B cell (primary cell): ENCODE measurements at regions not wholly inside any gene's neighbourhood (a gene's known extent, or its start where the extent isn't known, plus 50 kb on each side); places are given as distances from the start of the nearest gene placed in this dataset.

ENCODE experiments used
- ATAC-seq: fragments of 200-7000 bp; cut with Tn5 transposase; one replicate; pipeline ENCODE4 v1.10.0; 2021; ENCODE audit warnings: low read depth, mild to moderate bottlenecking, moderate number of reproducible peaks, moderate library complexity
- CTCF ChIA-PET: fragments of 350-600 bp; sonication (Branson Sonifier 250); formaldehyde crosslinking; loops from one replicate; lab custom pipeline; 2021; ENCODE audit warnings: antibody characterized with exemption, inconsistent platforms; lab: Charles Lee
- POLR2A ChIA-PET: fragments of 350-600 bp; sonication (Branson Sonifier 250); formaldehyde crosslinking; loops from one replicate; lab custom pipeline; 2021; ENCODE audit warnings: antibody characterized with exemption; lab: Charles Lee
- DNase-seq: peaks from one replicate; pipeline ENCODE4 v3.0.0; 2013
- H2AFZ ChIP-seq: 2 replicates; pipeline ENCODE4 v1.6.1; 2012; ENCODE audit warnings: mild to moderate bottlenecking, low read depth, low read length; ENCODE audit not compliant: insufficient read depth, poor library complexity, severe bottlenecking
- H3K27ac ChIP-seq, 2 donors: 1 replicate in 1 of 2; 2 replicates in 1 of 2; pipeline ENCODE4 v1.5.1; 2012 to 2013; ENCODE audit warnings: low read length in 2 of 2, mild to moderate bottlenecking in 2 of 2, moderate library complexity in 1 of 2
- H3K27me3 ChIP-seq, 4 experiments: fragments of 200-600 bp in 1 of 4; sonication (generic) in 1 of 4; replicated peaks in 1 of 4; 1 replicate in 2 of 4; 2 replicates in 2 of 4; pipeline versions ENCODE4 v1.6.1 to v1.7.0; 2013 to 2016; ENCODE audit warnings: low read length in 3 of 4, mild to moderate bottlenecking in 2 of 4, mixed read lengths in 1 of 4, moderate library complexity in 1 of 4; ENCODE audit not compliant: insufficient read depth in 4 of 4, control insufficient read depth in 3 of 4; ENCODE audit errors: control extremely low read depth in 1 of 4
- H3K36me3 ChIP-seq, 2 experiments: replicated peaks in 1 of 2; 1 replicate in 1 of 2; 2 replicates in 1 of 2; pipeline versions ENCODE4 v1.6.1 to v1.7.1; 2013; ENCODE audit warnings: low read length in 1 of 2; ENCODE audit not compliant: insufficient read depth in 2 of 2, control insufficient read depth in 1 of 2; ENCODE audit errors: control extremely low read depth in 1 of 2, extremely low read depth in 1 of 2
- H3K4me1 ChIP-seq, 2 donors: fragments of 200-600 bp in 1 of 2; sonication (generic) in 1 of 2; 1 replicate in 1 of 2; 2 replicates in 1 of 2; pipeline versions ENCODE4 v1.5.1 to v1.6.1; 2013 to 2017; ENCODE audit warnings: low read length in 2 of 2; ENCODE audit not compliant: control insufficient read depth in 2 of 2, insufficient read depth in 2 of 2
- H3K4me2 ChIP-seq: replicated peaks from 2 replicates; pipeline ENCODE3; 2012; ENCODE audit warnings: mild to moderate bottlenecking, low read depth, low read length; ENCODE audit not compliant: poor library complexity, severe bottlenecking
- H3K4me3 ChIP-seq, 5 experiments: fragments of 200-600 bp in 1 of 5; sonication (generic) in 1 of 5; 1 replicate in 3 of 5; 2 replicates in 2 of 5; pipeline versions ENCODE4 v1.5.1 to v1.7.0; 2011 to 2016; ENCODE audit warnings: low read length in 4 of 5, mild to moderate bottlenecking in 4 of 5, low read depth in 2 of 5, control low read depth in 1 of 5, moderate library complexity in 1 of 5; ENCODE audit not compliant: insufficient read depth in 1 of 5; ENCODE audit errors: control extremely low read depth in 1 of 5, extremely low read depth in 1 of 5
- H3K79me2 ChIP-seq: fragments of 200-600 bp; sonication (generic); one replicate; pipeline ENCODE4 v1.6.0; 2016; ENCODE audit warnings: low read length; ENCODE audit not compliant: control insufficient read depth, insufficient read depth
- H3K9ac ChIP-seq: fragments of 200-600 bp; sonication (generic); 2 replicates; pipeline ENCODE4 v1.6.1; 2017; ENCODE audit warnings: mild to moderate bottlenecking, low read length, moderate library complexity
- H3K9me3 ChIP-seq, 3 donors: one replicate each; pipeline versions ENCODE4 v1.6.1 to v1.7.1; 2013; ENCODE audit warnings: low read length in 2 of 3; ENCODE audit not compliant: control insufficient read depth in 2 of 3, insufficient read depth in 1 of 3; ENCODE audit errors: control extremely low read depth in 1 of 3
- H4K20me1 ChIP-seq: 2 replicates; pipeline ENCODE4 v1.6.0; 2012; ENCODE audit warnings: mild to moderate bottlenecking, low read length; ENCODE audit not compliant: insufficient read depth, control insufficient read depth, poor library complexity, severe bottlenecking
- H3K27ac Mint-ChIP-seq: one replicate; pipeline ENCODE4 v1.8.0; 2021; ENCODE audit warnings: mixed read lengths
- H3K27me3 Mint-ChIP-seq: one replicate; pipeline ENCODE4 v1.8.0; 2021; ENCODE audit warnings: mixed read lengths
- H3K4me1 Mint-ChIP-seq: one replicate; pipeline ENCODE4 v1.8.0; 2021; ENCODE audit warnings: mixed read lengths
- H3K4me3 Mint-ChIP-seq: one replicate; pipeline ENCODE4 v1.8.0; 2021; ENCODE audit warnings: mixed read lengths
- H3K9me3 Mint-ChIP-seq: one replicate; pipeline ENCODE4 v1.8.0; 2022; ENCODE audit warnings: mixed read lengths; ENCODE audit not compliant: insufficient read depth
- EZH2 ChIP-seq: IDR thresholded peaks from 2 replicates; pipeline ENCODE4 v1.6.1; 2012; ENCODE audit warnings: borderline replicate concordance, low read depth, mild to moderate bottlenecking, moderate library complexity, low read length; ENCODE audit not compliant: insufficient read depth, poor library complexity, severe bottlenecking
- WGBS: methylation state at CpG from one replicate; pipeline ENCODE4 v1.1.5; 2013; ENCODE audit warnings: missing lambda C conversion rate; ENCODE audit not compliant: insufficient coverage; 5-methylcytosine and 5-hydroxymethylcytosine counted together
- intact Hi-C: fragments of 100-400 bp; cut with micrococcal nuclease; formaldehyde crosslinking; loops from one replicate; pipeline ENCODE4 v1.10.0; 2022
- TF ChIP-seq, protein P1 (sequence below): fragments of 200-600 bp; IDR thresholded peaks from one replicate; pipeline ENCODE4 v1.8.0; 2022; ENCODE audit warnings: antibody characterized with exemption, mild to moderate bottlenecking

DNA sequence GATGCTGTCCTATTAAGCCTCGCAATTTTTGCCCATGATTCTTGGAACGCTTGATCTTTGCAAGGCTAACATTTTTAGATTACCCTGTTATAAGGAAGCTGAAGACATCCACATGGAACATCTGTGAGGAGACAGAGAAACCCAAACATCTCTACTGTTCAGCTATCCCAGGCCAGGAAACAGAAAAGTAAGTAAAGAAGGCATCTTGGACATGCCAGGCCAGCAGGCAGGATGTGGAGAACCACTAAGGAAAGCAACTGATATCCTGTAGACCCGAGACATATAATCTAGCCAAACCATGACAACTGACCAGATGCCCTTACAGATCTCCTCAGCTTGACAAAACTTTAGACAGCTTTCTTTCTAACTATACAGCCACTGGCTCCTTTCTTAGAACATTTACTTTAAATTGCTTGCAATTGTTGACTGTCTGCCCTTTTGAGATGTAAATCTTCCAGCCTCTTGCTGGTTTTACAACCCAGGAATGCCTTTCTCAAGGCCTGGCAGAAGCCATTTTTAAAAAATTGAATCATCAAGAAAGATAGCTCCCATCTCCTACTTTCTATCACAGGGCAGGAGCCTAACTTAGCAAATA, 255.8 kb upstream of the DACH1 start:
- Histone ChIP-seq H3K4me2 (no peak overlapping the region), H3K79me2 (no peaks in the 10 kb centered on the region), H3K36me3 (no peaks in the 10 kb centered on the region), H3K27me3 (no peaks in the 10 kb centered on the region), H3K27ac (no peak overlapping the region), H3K9me3 (peaks cover 0 to 1% (median 0%) of the 10 kb centered on the region in 3 donors), H2AFZ (no peak overlapping the region), H3K4me3 (no peak overlapping the region), H3K4me1 (no peaks in the 10 kb centered on the region), H3K9ac (no peak overlapping the region), H4K20me1 (no peaks in the 10 kb centered on the region)
- no peak for ATAC-seq
- POLR2A ChIA-PET: no interaction called here
- DNase-seq: no peak
- H3K4me3 Mint-ChIP-seq: no peak overlapping the region
- WGBS: 45% methylated on average over 1 of the region's 3 CpGs
- no peaks in the 10 kb centered on the region for H3K27me3 Mint-ChIP-seq
- intact Hi-C loops: no loop called here
- no peaks in the 10 kb centered on the region for H3K4me1 Mint-ChIP-seq
- H3K27ac Mint-ChIP-seq: no peak overlapping the region
- TF ChIP-seq, protein P1, sequence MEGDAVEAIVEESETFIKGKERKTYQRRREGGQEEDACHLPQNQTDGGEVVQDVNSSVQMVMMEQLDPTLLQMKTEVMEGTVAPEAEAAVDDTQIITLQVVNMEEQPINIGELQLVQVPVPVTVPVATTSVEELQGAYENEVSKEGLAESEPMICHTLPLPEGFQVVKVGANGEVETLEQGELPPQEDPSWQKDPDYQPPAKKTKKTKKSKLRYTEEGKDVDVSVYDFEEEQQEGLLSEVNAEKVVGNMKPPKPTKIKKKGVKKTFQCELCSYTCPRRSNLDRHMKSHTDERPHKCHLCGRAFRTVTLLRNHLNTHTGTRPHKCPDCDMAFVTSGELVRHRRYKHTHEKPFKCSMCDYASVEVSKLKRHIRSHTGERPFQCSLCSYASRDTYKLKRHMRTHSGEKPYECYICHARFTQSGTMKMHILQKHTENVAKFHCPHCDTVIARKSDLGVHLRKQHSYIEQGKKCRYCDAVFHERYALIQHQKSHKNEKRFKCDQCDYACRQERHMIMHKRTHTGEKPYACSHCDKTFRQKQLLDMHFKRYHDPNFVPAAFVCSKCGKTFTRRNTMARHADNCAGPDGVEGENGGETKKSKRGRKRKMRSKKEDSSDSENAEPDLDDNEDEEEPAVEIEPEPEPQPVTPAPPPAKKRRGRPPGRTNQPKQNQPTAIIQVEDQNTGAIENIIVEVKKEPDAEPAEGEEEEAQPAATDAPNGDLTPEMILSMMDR: no peak
- no peak for TF ChIP-seq EZH2
- CTCF ChIA-PET: no interaction called here
- H3K9me3 Mint-ChIP-seq: peaks cover 3% of the 10 kb centered on the region

DNA sequence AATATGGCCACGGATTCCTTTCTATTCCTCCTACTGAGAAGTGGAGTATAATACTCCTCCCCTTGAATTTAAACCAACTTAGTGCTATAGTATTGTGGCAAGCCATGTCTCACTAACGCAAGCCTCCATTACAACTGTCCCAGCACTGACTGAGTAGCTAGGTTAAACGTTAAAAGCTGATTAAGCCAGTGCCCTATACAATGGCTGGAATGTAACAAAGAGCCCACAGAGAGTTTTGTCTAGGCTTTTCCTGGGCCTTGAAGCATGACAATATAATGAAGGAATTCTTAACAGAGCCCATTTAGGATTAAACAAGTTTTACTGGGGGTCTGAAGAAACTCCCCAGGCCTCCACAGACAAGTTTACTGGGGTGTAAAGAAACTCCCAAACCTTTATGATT, 254.5 kb upstream of the DACH1 start:
- no peak overlapping the region for H3K27ac ChIP-seq
- H3K9me3 ChIP-seq: peaks cover 0 to 1% (median 0%) of the 10 kb centered on the region in 3 donors
- POLR2A ChIA-PET: no interaction called here
- H3K4me3 ChIP-seq: no peak overlapping the region
- no peak overlapping the region for H3K9ac ChIP-seq
- no CpG with 5 or more reads among the region's 3 CpGs for WGBS
- no peaks in the 10 kb centered on the region for H3K4me1 Mint-ChIP-seq
- no peak for TF ChIP-seq EZH2
- TF ChIP-seq, protein P1: no peak
- CTCF ChIA-PET: no interaction called here
- H4K20me1 ChIP-seq: no peaks in the 10 kb centered on the region
- no peak overlapping the region for H3K4me3 Mint-ChIP-seq
- intact Hi-C loops: no loop called here
- H3K4me1 ChIP-seq: no peaks in the 10 kb centered on the region
- no peak for DNase-seq
- no peaks in the 10 kb centered on the region for H3K27me3 ChIP-seq
- no peak for ATAC-seq
- peaks cover 3% of the 10 kb centered on the region for H3K9me3 Mint-ChIP-seq
- no peak overlapping the region for H3K4me2 ChIP-seq
- H2AFZ ChIP-seq: no peak overlapping the region
- no peaks in the 10 kb centered on the region for H3K79me2 ChIP-seq
- no peaks in the 10 kb centered on the region for H3K36me3 ChIP-seq
- no peaks in the 10 kb centered on the region for H3K27me3 Mint-ChIP-seq
- no peak overlapping the region for H3K27ac Mint-ChIP-seq
